DMS114 treated with DMSO at 0.1 percent for 48 hours (cell line): ENCODE measurements at regions not wholly inside any gene's neighbourhood (a gene's known extent, or its start where the extent isn't known, plus 50 kb on each side); places are given as distances from the start of the nearest gene placed in this dataset.
"Not testable (repeated sequence)": the region's sequence is repeated elsewhere in the genome, so short reads cannot be mapped to it uniquely, and the experiment has no call there.

Experiments used
- DNase-seq: peaks from one replicate; lab custom pipeline; 2025; ENCODE audit not compliant: unreplicated experiment; lab: John Stamatoyannopoulos, UW

DNA sequence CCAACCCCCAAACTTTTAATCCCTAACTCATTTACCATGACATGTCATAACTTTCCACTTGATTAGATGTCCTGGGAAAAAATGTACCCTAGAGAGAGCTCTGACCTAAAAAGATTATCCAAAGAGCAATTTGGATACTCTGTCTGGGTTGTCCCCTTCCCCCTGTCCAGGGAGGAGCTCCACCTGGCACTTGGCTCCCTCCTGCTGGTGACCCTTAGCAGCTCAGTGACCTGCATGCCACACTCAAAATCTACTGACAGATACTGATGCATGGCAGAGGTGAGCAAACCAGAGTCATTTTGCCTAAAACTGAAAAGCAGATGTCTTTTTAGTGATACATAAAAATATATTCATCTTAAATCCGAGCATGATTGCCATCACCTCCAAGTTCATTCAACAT lies 442.3 kb upstream of the CHRM3 start:
- DNase-seq = no peak

DNA sequence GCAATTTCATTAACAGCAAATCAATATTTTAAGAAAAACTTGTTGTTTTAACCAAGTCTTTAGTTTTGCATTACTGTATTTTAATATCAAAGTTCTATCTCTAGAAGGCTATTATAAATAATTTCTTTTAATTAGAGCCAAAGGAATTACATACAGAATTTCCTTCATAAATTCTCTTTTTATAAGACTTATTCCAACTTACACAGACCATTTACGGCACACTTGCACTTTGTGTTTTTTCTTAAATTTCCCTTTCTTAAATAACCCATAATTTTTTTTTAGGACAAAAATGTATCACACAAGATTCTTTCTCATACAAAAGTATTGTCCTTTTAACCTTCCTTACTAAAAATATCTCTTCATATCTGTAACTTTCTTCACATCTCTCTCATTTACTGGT lies 458.5 kb upstream of the CHRM3 start:
- no peak for DNase-seq

GRCh38 chr1:238916828-238917227 lies 469.5 kb upstream of the CHRM3 start:
- DNase-seq = no peak

DNA sequence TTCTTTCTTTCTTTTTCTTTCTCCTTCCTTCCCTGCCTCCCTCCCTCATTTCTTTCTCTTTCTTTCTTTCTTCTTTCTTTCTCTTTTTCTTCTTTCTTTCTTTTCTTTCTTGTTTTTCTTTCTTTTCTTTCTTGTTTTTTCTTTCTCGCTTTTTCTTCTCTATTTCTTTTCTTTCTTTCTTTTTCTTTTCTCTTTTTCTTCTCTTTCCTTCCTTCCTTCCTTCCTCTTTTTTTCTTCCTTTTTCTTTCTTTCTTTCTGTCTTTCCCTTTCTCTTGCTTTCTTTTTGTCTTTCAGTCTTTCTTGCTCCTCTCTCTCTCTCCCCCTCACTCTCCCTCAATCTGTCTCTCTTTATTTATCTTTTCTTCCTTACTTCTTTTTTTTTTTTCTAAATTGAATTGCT lies 472.0 kb upstream of the CHRM3 start:
- DNase-seq = no peak

- DNase-seq = no peak
Observed at GRCh38 chr1:238913210-238913609, 473.2 kb upstream of the CHRM3 start.

DNA sequence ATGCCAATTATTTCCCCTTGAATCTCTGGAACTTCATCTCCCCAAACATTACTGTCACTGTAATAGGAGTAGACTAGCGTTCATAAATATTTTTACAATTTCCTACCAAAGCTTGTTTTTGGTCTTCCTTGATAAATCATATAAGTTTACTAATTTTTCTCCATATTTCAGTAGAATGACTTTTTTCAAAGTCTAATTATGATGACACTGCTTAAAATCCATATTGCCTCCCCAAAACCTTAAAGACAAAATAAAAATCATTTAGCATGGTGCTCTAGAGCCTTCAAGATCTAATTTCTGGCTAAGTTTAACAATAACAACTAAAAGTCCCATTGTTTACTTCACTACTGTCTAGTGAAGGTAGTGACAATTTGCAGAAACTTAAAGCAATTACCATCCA lies 474.2 kb upstream of the CHRM3 start:
- no peak for DNase-seq

GRCh38 chr1:238902752-238903151 lies 483.6 kb upstream of the CHRM3 start:
- not testable (repeated sequence) for DNase-seq

DNA sequence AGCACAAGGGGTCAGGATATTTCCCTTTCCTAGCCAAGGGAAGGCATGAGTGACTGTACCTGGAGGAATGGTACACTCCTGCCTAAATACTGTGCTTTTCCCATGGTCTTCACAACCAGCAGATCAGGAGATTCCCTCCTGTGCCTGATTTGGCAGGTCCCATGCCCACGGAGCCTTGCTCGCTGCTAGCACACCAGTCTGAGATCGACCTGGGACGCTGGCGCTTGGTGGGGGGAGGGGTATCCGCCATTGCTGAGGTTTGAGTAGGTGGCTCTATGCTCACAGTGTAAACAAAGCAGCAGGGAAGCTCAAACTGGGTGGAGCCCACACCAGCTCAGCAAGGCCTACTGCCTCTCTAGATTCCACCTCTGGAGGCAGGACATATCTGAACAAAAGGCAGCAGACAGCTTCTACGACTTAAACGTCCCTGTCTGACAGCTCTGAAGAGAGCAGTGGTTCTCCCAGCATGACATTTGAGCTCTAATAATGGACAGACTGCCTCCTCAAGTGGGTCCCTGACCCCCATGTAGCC lies 486.0 kb upstream of the CHRM3 start:
- DNase-seq = no peak

DNA sequence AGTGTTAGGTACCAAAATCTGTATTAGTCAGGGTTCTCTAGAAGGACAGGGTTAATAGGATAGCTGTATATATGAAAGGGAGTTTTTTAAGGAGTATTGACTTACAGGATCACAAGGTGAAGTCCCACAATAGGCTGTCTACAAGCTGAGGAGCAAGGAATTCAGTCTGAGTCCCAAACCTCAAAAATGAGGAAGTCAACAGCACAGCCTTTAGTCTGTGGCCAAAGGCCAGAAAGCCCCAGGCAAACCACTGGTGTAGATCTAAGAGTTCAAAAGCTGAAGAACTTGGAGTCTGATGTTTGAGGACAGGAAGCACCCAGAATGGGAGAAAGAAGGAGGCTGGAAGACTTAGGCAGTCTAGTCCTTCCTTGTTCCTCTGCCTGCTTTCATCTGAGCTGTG lies 487.5 kb upstream of the CHRM3 start:
- DNase-seq = no peak

GRCh38 chr1:238895911-238896310 lies 490.5 kb upstream of the CHRM3 start:
- no peak for DNase-seq

DNA sequence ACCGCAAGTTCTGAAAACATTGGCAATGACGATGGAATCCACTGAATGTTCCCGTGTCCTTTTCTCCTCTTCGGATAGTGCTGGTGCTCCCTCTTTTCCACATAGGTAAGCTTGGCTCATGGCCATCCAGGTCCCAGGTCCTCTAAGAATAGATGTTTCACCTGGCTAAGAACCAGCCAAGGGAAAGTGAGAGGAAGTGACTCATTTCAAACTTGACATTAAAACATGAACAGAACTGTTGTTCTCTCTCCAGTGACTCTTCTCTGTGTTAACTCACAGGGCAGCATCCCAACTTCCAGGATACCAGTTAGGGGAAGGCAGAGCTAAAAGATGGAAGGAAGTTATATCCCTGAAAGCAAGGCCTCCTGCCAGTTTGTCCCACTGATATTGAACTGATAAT lies 493.8 kb upstream of the CHRM3 start:
- no peak for DNase-seq

GRCh38 chr1:238861342-238862066 lies 524.9 kb upstream of the CHRM3 start:
- no peak for DNase-seq

GRCh38 chr1:238833919-238834318 lies 552.4 kb upstream of the CHRM3 start:
- no peak for DNase-seq

GRCh38 chr1:238832106-238832505 lies 554.3 kb upstream of the CHRM3 start:
- DNase-seq = no peak

DNA sequence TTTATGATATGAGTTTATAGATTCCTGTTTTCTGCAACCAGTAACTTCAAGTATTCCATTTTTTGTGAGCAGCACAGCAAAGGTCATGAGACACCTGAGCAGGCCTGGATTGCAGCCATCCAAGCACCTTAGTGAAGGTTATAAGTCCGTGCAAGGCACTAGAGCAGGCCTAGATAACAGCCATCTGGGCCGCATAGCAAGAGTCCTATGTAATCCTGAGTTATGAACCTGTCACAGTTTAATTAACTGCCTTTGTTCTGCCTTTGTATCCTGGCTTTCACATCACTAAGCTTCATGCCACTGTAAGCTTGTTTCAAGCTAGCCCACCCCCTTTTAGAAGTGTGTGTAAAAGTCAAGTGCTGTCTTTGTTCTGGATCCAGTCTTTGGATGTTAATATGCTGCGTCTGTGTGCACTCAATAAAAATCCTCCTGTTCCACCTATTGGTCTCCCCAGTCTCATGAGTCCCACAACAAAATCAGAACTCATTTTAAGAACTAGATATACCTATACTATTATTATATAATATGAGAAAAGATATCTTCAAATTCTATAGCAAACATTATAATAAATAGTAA lies 556.2 kb upstream of the CHRM3 start:
- DNase-seq = no peak

GRCh38 chr1:238826891-238827290 lies 559.5 kb upstream of the CHRM3 start:
- no peak for DNase-seq

DNA sequence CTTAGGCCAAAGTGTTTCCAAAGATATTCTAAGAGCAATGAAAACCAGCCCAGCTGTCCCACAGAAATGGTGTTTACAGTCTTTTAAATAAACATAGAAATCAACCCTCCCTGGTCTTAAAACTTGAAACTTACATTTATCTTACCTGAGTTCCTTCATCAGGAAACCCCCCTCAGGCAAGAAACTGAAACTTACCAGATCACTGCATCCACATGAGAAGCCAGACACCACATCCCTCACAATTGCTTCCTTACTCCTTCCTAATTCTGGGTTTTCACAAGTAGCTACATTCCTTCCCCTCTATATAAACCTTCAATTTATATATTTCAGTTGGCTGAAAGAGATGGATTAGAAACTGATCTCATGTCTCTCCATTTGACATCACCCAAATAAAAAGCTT lies 563.0 kb upstream of the CHRM3 start:
- DNase-seq = no peak

DNA sequence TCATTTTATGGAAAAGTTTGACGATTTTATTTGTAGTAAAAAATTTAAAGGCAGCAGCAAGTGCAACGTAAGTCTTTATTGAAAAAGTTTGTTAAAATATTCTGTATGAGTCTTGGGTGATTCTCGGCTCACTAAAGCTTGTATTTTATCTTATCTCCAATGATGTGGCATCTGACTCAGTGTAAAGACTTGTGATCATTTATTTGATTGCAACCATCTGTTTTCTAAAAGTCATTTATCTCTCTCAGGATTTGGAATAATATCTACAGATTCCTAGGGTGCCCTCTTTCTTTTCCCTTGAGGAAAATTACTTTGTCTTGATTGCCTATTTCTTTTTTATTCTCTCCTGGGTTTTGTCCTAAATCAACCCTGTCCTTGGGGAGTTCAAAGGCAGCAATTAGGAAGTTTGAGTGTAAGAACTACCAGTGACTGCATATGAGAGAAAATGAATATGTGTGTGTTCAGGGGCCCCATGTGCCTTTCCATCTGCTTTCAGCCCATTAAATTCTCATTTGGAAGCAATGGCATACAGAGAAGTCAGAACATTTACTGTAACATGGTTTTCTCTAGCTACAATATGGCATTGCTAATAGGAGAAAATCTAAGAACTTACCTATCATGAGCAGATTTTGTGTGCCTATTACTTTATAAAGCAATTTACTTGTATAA lies 575.0 kb upstream of the CHRM3 start:
- DNase-seq = no peak

DNA sequence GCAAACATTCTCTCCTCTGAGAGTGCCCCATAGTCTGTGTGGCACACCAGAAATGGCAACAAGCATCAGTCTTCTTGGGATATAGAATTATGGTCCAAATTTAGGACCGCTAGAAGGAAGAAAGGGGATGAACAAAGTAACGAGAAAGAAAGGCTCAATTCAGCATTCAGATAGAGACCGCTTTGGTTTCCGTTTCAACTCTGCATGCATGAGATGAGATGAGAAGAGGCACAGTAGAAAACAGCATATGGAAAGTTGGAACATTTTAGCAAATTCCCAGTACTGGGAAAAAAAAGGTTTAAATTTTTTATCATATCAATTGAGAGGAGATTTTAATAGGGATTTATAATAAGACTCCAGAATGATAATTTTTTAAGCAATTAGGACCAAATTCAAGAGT lies 595.5 kb upstream of the CHRM3 start:
- no peak for DNase-seq

GRCh38 chr1:238789916-238790667 lies 596.3 kb upstream of the CHRM3 start:
- DNase-seq = no peak

DNA sequence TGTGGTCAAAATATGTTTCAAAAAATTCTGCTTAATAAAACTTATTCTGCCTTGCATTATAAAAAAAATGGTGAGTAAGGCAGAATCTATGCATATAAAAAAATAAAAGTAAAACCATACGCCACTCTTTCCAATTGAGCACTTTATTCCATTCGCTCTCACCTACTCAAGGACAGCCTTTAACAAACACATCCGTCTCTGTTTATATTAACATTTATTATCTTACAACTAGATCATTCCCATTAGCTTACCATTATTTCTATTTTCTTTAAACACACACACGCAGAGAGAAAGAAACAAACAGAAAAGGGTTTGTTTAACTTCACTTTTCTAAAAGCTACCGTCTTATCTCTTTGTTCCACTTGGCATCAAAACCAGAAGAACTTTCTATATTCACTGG lies 598.9 kb upstream of the CHRM3 start:
- no peak for DNase-seq

DNA sequence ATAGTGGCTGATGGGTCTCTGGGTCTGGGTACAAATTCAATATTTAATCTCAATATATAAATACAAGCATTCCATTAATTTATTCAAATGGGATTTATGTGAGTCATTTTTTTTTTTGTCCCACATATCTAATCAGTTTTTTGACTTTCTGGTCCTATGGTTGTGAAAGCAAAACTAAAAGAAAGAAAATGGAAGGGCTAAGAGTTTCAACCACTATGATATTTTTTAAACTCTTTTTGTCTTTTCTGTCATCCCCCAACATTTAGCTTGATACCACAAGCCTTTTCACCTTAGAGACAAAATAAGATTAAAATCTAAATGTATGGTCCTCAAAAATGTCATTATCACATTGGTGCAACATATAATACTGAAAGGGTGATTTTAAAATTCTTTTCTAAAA lies 602.7 kb upstream of the CHRM3 start:
- no peak for DNase-seq
